ENCODE measurements at regions not wholly inside any gene's neighbourhood (a gene's known extent, or its start where the extent isn't known, plus 50 kb on each side); places are given as distances from the start of the nearest gene placed in this dataset.

- CTCF ChIA-PET: no interaction called here
- 6% methylated on average over 4 of the region's 5 CpGs for WGBS (ENCODE audit: missing lambda C conversion rate)
- POLR2A ChIA-PET: no interaction called here
- FAIRE-seq: no peak
- H3K9me3 ChIP-seq: no peaks in the 10 kb centered on the region
- TF ChIP-seq ATOH8 (CRISPR knock-in tag; IDR thresholded peaks at IDR 0.05; ENCODE audit: low read depth) (no peak), REST (IDR thresholded peaks at IDR 0.05) (no peak), CBX2 (IDR thresholded peaks at IDR 0.05; ENCODE audit: borderline replicate concordance, low read depth) (no peak), BCL3 (IDR thresholded peaks at IDR 0.05) (no peak), CEBPB (IDR thresholded peaks at IDR 0.05) (no peak)
- no peak for DNase-seq (ENCODE audit: low read depth in 1 of 2, low spot score in 1 of 2)
- no peak for ATAC-seq
- H3K27ac ChIP-seq: no peak overlapping the region
- no peak overlapping the region for H3K4me3 ChIP-seq
- no peaks in the 10 kb centered on the region for H3K4me1 ChIP-seq
- H3K4me2 ChIP-seq: no peak overlapping the region
Observed at GRCh38 chr10:130611239-130611638, 475.0 kb downstream of the GLRX3 start.

- DNase-seq (ENCODE audit: low read depth in 1 of 2, low spot score in 1 of 2) (no peak), FAIRE-seq (no peak), ATAC-seq (no peak)
- ChIA-PET POLR2A (no interaction called here), CTCF (no interaction called here)
- no peaks in the 10 kb centered on the region for H3K4me1 ChIP-seq
- no peaks in the 10 kb centered on the region for H3K9me3 ChIP-seq
- no peak overlapping the region for H3K4me3 ChIP-seq
- WGBS (ENCODE audit: missing lambda C conversion rate): 15% methylated on average over 4 of the region's 4 CpGs
- H3K27ac ChIP-seq: no peak overlapping the region
- H3K4me2 ChIP-seq: no peak overlapping the region
- TF ChIP-seq PBX3 (IDR thresholded peaks at IDR 0.05): no peak
- TF ChIP-seq ZSCAN20 (CRISPR knock-in tag; IDR thresholded peaks at IDR 0.05): no peak
- no peak for TF ChIP-seq HDAC2 (IDR thresholded peaks at IDR 0.05)
- no peak for TF ChIP-seq REST (IDR thresholded peaks at IDR 0.05)
- no peak for TF ChIP-seq NR3C1 (IDR thresholded peaks at IDR 0.05)
- TF ChIP-seq KDM5A (IDR thresholded peaks at IDR 0.05): no peak
- TF ChIP-seq HEYL (CRISPR knock-in tag; IDR thresholded peaks at IDR 0.05): no peak
- no peak for TF ChIP-seq USF2 (IDR thresholded peaks at IDR 0.05)
- no peak for TF ChIP-seq RARB (CRISPR knock-in tag; IDR thresholded peaks at IDR 0.05)
- TF ChIP-seq SREBF2 (IDR thresholded peaks at IDR 0.05): no peak
- TF ChIP-seq E2F6 (IDR thresholded peaks at IDR 0.05; ENCODE audit: borderline replicate concordance, low read depth): no peak
- no peak for TF ChIP-seq MYC (IDR thresholded peaks at IDR 0.05; ENCODE audit: borderline replicate concordance, low read length)
- TF ChIP-seq ATOH8 (CRISPR knock-in tag; IDR thresholded peaks at IDR 0.05; ENCODE audit: low read depth): no peak
- no peak for TF ChIP-seq CBX8 (IDR thresholded peaks at IDR 0.05)
- no peak for TF ChIP-seq NFE2L2 (conservative IDR thresholded peaks at IDR 0.05; ENCODE audit: low read length)
- TF ChIP-seq PHF8 (IDR thresholded peaks at IDR 0.05; ENCODE audit: borderline replicate concordance, low read depth): no peak
- TF ChIP-seq HOXB5 (CRISPR knock-in tag; IDR thresholded peaks at IDR 0.05): no peak
- TF ChIP-seq MAX (IDR thresholded peaks at IDR 0.05): no peak
- TF ChIP-seq ZFP36 (IDR thresholded peaks at IDR 0.05; ENCODE audit: borderline replicate concordance, partially characterized antibody): no peak
Observed at GRCh38 chr10:130615457-130615856, 479.3 kb downstream of the GLRX3 start.

All from A549 (cell line).